ENCODE measurements at regions not wholly inside any gene's neighbourhood (a gene's known extent, or its start where the extent isn't known, plus 50 kb on each side); places are given as distances from the start of the nearest gene placed in this dataset.

GRCh38 chr1:30410153-30410851, 313.1 kb downstream of the MATN1 start:
- H3K4me3 ChIP-seq (ENCODE audit: low read depth, low read length), result no peak overlapping the region

- H3K4me3 ChIP-seq (ENCODE audit: low read depth, low read length), result no peak overlapping the region
These were observed 313.8 kb downstream of the MATN1 start for GRCh38 chr1:30409476-30410152.

- no peak overlapping the region for H3K4me3 ChIP-seq (ENCODE audit: low read depth, low read length)
These were observed 315.4 kb downstream of the MATN1 start for GRCh38 chr1:30407865-30408580.

GRCh38 chr1:30406996-30407864, 316.2 kb downstream of the MATN1 start:
- H3K4me3 ChIP-seq (ENCODE audit: low read depth, low read length), result no peak overlapping the region

GRCh38 chr1:30405631-30406212, 317.7 kb downstream of the MATN1 start:
- no peak overlapping the region for H3K4me3 ChIP-seq (ENCODE audit: low read depth, low read length)

- H3K4me3 ChIP-seq (ENCODE audit: low read depth, low read length), result no peak overlapping the region
These were observed 318.3 kb downstream of the MATN1 start for GRCh38 chr1:30405081-30405480.

- H3K4me3 ChIP-seq (ENCODE audit: low read depth, low read length), result no peak overlapping the region
These were observed 319.0 kb downstream of the MATN1 start for GRCh38 chr1:30404341-30404740.

- no peak overlapping the region for H3K4me3 ChIP-seq (ENCODE audit: low read depth, low read length)
These were observed 319.7 kb downstream of the MATN1 start for GRCh38 chr1:30403726-30404125.

GRCh38 chr1:30403061-30403645, 320.2 kb downstream of the MATN1 start:
- H3K4me3 ChIP-seq (ENCODE audit: low read depth, low read length), result no peak overlapping the region

- no peak overlapping the region for H3K4me3 ChIP-seq (ENCODE audit: low read depth, low read length)
These were observed 321.4 kb downstream of the MATN1 start for GRCh38 chr1:30402031-30402430.

- H3K4me3 ChIP-seq (ENCODE audit: low read depth, low read length), result no peak overlapping the region
These were observed 322.9 kb downstream of the MATN1 start for GRCh38 chr1:30400507-30400906.

- no peak overlapping the region for H3K4me3 ChIP-seq (ENCODE audit: low read depth, low read length)
These were observed 324.4 kb downstream of the MATN1 start for GRCh38 chr1:30399026-30399425.

GRCh38 chr1:30397576-30397975, 325.8 kb downstream of the MATN1 start:
- no peak overlapping the region for H3K4me3 ChIP-seq (ENCODE audit: low read depth, low read length)

- no peak overlapping the region for H3K4me3 ChIP-seq (ENCODE audit: low read depth, low read length)
These were observed 327.8 kb downstream of the MATN1 start for GRCh38 chr1:30395631-30396030.

GRCh38 chr1:30388386-30388785, 335.0 kb downstream of the MATN1 start:
- H3K4me3 ChIP-seq (ENCODE audit: low read depth, low read length), result no peak overlapping the region

- no peak overlapping the region for H3K4me3 ChIP-seq (ENCODE audit: low read depth, low read length)
These were observed 337.0 kb downstream of the MATN1 start for GRCh38 chr1:30386156-30386926.

- H3K4me3 ChIP-seq (ENCODE audit: low read depth, low read length), result no peak overlapping the region
These were observed 338.0 kb downstream of the MATN1 start for GRCh38 chr1:30385246-30385995.

- H3K4me3 ChIP-seq (ENCODE audit: low read depth, low read length), result no peak overlapping the region
These were observed 338.8 kb downstream of the MATN1 start for GRCh38 chr1:30384286-30385245.

Data from iPS-11a (cell line).